ENCODE measurements at regions not wholly inside any gene's neighbourhood (a gene's known extent, or its start where the extent isn't known, plus 50 kb on each side); places are given as distances from the start of the nearest gene placed in this dataset.
"Not testable (repeated sequence)": the region's sequence is repeated elsewhere in the genome, so short reads cannot be mapped to it uniquely, and the experiment has no call there.

GRCh38 chr15:53829471-53829870 lies 70.0 kb upstream of the WDR72 start:
- peaks cover 3% of the 10 kb centered on the region for H3K4me1 Mint-ChIP-seq (ENCODE audit: low read depth, unreplicated experiment)
- H3K36me3 Mint-ChIP-seq (ENCODE audit: unreplicated experiment), result no peaks in the 10 kb centered on the region
- no peaks in the 10 kb centered on the region for H3K9me3 Mint-ChIP-seq (ENCODE audit: unreplicated experiment)
- TF ChIP-seq CTCF (IDR thresholded peaks at IDR 0.05; ENCODE audit: partially characterized antibody, unreplicated experiment), result no peak
- no peak for DNase-seq
- no peak overlapping the region for H3K27ac Mint-ChIP-seq (ENCODE audit: unreplicated experiment)
- no peaks in the 10 kb centered on the region for H3K27me3 Mint-ChIP-seq (ENCODE audit: unreplicated experiment)
- no peak overlapping the region for H3K4me3 Mint-ChIP-seq (ENCODE audit: unreplicated experiment)

- no peaks in the 10 kb centered on the region for H3K27me3 Mint-ChIP-seq (ENCODE audit: unreplicated experiment)
- H3K4me3 Mint-ChIP-seq (ENCODE audit: unreplicated experiment), result no peak overlapping the region
- no peak for DNase-seq
- H3K27ac Mint-ChIP-seq (ENCODE audit: unreplicated experiment), result no peak overlapping the region
- H3K36me3 Mint-ChIP-seq (ENCODE audit: unreplicated experiment), result no peaks in the 10 kb centered on the region
- H3K4me1 Mint-ChIP-seq (ENCODE audit: low read depth, unreplicated experiment), result no peaks in the 10 kb centered on the region
- no peaks in the 10 kb centered on the region for H3K9me3 Mint-ChIP-seq (ENCODE audit: unreplicated experiment)
- no peak for TF ChIP-seq CTCF (IDR thresholded peaks at IDR 0.05; ENCODE audit: partially characterized antibody, unreplicated experiment)
Measured at GRCh38 chr15:53827355-53827754, 67.9 kb upstream of the WDR72 start.

GRCh38 chr15:53811530-53811929 lies 52.1 kb upstream of the WDR72 start:
- Mint-ChIP-seq H3K36me3 (ENCODE audit: unreplicated experiment) (no peaks in the 10 kb centered on the region), H3K4me1 (ENCODE audit: low read depth, unreplicated experiment) (no peaks in the 10 kb centered on the region), H3K27ac (ENCODE audit: unreplicated experiment) (no peak overlapping the region), H3K9me3 (ENCODE audit: unreplicated experiment) (no peaks in the 10 kb centered on the region), H3K4me3 (ENCODE audit: unreplicated experiment) (no peak overlapping the region), H3K27me3 (ENCODE audit: unreplicated experiment) (no peaks in the 10 kb centered on the region)
- no peak for DNase-seq
- no peak for TF ChIP-seq CTCF (IDR thresholded peaks at IDR 0.05; ENCODE audit: partially characterized antibody, unreplicated experiment)

DNA sequence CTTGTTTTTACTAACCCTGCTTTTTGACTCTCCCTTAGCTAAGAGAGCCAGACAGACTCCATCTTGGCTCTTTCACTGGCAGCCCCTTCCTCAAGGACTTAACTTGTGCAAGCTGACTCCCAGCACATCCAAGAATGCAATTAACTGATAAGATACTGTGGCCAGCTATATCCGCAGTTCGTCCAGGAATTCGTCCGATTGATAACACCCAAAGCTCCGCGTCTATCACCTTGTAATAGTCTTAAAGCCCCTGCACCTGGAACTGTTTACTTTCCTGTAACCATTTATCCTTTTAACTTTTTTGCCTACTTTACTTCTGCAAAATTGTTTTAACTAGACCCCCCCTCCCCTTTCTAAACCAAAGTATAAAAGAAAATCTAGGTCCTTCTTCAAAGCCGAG lies 50.8 kb upstream of the WDR72 start:
- H3K27me3 Mint-ChIP-seq (ENCODE audit: unreplicated experiment); H3K4me1 Mint-ChIP-seq (ENCODE audit: low read depth, unreplicated experiment); H3K36me3 Mint-ChIP-seq (ENCODE audit: unreplicated experiment); H3K27ac Mint-ChIP-seq (ENCODE audit: unreplicated experiment); DNase-seq; H3K9me3 Mint-ChIP-seq (ENCODE audit: unreplicated experiment); H3K4me3 Mint-ChIP-seq (ENCODE audit: unreplicated experiment): not testable (repeated sequence)
